ENCODE measurements at regions not wholly inside any gene's neighbourhood (a gene's known extent, or its start where the extent isn't known, plus 50 kb on each side); places are given as distances from the start of the nearest gene placed in this dataset.

DNA sequence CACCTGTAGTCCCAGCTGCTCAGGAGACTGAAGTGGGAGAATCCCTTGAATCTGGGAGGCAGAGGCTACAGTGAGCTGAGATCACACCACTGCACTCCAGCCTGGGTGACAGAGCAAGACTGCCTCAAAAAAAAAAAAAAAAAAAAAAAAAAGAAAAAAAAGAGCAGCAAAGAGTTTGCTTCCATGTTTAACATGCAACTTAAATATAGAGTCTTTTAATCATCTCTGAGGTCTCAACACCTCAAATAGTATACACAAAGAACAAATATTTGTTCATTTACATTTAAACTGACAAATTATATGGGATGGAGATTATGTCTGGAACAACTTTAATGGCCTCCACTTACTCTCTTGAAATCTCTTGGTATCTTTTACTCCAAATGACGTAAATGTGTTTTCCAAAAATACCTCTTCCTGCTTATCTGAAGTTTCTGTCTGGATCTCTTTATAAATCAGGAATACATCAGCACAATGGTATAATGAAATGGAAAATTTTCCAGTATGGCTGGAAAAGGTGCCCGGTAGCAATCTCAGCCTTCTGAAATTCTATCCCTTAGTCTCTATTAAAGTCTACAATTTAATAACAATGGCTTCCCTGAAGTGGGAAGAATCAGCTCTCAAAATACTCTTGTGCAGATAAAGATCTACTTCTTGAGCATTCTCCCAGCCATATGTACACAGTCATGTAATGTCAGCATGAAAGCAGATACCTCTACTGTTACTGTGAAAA lies 258.5 kb downstream of the OMA1 start:
- TF ChIP-seq, protein P1, sequence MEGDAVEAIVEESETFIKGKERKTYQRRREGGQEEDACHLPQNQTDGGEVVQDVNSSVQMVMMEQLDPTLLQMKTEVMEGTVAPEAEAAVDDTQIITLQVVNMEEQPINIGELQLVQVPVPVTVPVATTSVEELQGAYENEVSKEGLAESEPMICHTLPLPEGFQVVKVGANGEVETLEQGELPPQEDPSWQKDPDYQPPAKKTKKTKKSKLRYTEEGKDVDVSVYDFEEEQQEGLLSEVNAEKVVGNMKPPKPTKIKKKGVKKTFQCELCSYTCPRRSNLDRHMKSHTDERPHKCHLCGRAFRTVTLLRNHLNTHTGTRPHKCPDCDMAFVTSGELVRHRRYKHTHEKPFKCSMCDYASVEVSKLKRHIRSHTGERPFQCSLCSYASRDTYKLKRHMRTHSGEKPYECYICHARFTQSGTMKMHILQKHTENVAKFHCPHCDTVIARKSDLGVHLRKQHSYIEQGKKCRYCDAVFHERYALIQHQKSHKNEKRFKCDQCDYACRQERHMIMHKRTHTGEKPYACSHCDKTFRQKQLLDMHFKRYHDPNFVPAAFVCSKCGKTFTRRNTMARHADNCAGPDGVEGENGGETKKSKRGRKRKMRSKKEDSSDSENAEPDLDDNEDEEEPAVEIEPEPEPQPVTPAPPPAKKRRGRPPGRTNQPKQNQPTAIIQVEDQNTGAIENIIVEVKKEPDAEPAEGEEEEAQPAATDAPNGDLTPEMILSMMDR (IDR thresholded peaks at IDR 0.05; ENCODE audit: low read depth, low read length): no peak
- TF ChIP-seq EZH2phosphoT487 (IDR thresholded peaks at IDR 0.05; ENCODE audit: low read depth): no peak
